HG02885 (cell line): ENCODE measurements at regions not wholly inside any gene's neighbourhood (a gene's known extent, or its start where the extent isn't known, plus 50 kb on each side); places are given as distances from the start of the nearest gene placed in this dataset.
A peak's percentile ranks its signal among the peaks of the same experiment; 100 is the strongest.
"Not testable (repeated sequence)": the region's sequence is repeated elsewhere in the genome, so short reads cannot be mapped to it uniquely, and the experiment has no call there.

Experiments
- ATAC-seq: cut with Tn5 transposase; IDR thresholded peaks from one replicate; pipeline ENCODE4 v1.9.1; 2021; ENCODE audit warnings: mild to moderate bottlenecking; ENCODE audit not compliant: unreplicated experiment, poor library complexity

DNA sequence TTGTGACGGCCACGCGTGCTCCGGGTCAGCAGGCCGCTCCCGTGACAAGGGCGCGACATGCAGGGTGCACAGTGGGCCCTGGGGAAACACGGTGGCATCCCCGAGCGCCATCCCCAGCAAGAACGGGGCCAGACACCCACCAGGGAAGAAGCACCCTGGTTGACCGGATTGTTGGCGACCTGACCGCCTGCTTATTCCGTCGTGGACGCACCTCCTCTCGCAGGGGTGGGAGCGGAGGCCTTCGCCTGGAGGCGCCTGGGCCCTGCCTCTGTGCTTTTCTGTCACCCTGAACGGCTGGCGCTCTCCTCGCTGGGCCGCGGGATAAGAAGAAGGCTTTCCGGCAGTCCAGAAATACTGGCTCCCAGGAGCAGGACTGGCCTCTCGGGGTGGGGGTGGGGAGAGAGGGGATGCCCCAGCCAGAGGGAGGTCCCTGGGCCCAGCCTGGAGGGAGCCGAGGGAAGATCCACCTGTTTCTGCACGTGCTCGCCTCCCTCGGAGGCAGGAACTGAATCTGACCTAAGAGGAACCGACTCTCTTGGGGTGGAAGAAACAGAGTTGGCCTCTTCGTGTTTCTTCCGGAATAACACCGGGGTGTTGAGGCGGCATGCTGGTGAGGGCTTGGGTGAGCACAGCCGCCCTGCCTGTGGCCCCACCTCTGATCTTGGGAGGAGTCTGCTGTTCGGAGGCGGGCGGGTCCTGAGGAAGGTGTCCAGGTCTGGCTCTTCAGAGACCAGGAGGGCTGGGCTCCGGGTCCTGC is 4394.2 kb upstream of the TPTE start:
- peak; percentile 60 for ATAC-seq

- ATAC-seq: not testable (repeated sequence)
These were observed 4390.6 kb upstream of the TPTE start for GRCh38 chr21:6130734-6131133.

DNA sequence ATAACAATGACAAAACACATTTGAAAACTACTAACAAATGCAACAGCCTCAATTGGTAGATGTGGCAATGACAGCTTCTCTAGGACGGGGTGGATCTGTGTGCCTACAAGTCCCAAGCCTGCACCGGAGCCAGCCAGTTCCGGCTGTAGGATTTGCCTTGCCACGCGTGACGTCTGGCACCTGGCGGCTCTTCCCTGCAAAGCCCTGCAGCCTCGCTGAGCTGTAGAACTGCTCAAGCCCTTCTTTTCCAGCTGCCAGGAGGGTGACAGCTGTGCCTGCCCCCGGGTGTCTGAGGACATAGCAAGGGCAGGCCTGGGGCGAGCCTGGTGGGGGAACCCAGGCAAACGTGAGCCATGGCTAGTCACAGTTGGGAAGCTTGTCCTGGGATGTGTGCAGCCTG is 4388.0 kb upstream of the TPTE start:
- ATAC-seq: not testable (repeated sequence)

GRCh38 chr21:6133852-6134630 is 4387.3 kb upstream of the TPTE start:
- not testable (repeated sequence) for ATAC-seq

DNA sequence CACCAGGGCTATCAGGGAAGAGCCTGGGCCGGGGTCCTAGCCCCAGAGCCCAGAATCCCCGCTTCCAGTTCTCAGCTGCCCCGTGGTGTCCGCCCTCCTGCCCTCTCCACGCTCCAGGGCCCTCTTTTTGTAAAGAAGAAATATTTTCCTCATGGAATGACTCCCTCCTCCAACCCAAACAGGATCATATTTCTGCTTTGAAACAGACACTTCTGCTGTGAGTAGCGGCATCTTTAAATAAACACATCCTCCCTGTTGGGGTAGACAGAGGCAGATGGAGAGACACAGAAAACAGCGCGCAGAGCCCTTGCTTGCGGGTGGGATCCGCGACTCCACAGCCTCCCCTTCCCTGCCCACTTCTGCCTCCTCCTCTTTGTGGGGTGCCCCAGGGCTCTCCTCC is 4384.7 kb upstream of the TPTE start:
- ATAC-seq: not testable (repeated sequence)

DNA sequence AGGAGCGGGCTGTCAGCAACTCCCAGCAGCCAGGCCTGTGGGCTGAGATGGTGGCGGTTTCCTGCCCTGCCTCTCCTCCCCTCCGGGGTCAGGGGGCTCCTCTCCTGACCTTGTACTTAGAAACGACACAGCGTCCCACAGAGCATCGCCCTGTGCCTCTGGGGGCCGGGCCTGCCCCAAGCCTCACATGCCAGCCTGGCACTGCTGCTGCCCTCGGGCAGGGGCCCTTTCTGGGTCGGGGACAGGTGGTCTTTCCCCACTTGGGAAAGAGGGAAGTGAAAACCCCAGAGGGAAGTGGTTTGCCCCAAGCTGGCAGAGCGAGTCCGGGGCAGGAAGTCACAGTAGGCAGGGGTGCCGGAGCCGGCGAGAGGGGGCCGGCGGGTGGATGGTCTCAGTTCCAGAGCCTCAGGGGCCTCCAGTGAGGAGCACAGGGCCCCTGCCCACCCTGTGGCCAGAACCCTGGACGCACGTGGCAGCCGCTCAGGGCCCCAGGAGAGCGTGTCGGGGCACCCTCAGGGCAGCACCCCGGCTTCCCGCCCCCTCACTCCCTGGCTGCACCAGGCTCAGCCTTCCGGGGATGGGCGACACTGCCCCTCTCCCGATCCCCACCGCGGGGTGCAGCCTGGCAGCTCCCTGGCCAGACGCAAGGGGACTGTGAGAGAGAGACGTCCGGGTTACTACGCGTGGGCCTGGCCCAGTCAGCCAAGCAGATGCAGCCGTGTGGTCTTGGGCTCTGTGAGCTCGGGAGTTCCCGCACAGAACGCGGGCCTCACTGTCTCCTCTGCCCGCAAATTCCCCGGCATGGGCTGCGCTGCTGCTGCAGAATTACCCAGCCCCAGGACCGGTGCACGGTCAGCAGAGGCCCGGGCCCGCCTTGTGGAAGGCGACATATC is 4382.9 kb upstream of the TPTE start:
- not testable (repeated sequence) for ATAC-seq

- not testable (repeated sequence) for ATAC-seq
These were observed 4382.1 kb upstream of the TPTE start for GRCh38 chr21:6139331-6139730.

DNA sequence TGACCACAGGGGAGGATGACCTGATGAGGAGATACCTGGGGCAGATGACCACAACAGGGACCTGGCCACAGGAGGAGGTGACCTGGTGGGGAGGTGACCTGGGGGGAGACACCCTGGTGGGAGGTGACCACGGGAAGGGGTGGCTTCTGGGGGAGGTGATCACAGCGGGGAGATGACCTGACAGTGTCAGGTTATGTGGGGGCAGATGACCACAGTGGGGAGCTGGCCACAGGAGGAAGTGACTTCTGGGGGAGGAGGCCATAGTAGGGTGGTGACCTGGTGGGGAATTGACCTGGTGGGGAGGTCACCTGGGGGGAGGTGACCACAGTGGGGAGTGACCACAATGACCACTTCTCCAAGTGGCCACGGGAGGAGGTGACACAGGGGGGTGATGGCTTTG is 4381.5 kb upstream of the TPTE start:
- ATAC-seq: not testable (repeated sequence)

GRCh38 chr21:6140467-6141137 is 4380.8 kb upstream of the TPTE start:
- not testable (repeated sequence) for ATAC-seq

GRCh38 chr21:6141138-6141474 is 4380.3 kb upstream of the TPTE start:
- ATAC-seq: not testable (repeated sequence)

DNA sequence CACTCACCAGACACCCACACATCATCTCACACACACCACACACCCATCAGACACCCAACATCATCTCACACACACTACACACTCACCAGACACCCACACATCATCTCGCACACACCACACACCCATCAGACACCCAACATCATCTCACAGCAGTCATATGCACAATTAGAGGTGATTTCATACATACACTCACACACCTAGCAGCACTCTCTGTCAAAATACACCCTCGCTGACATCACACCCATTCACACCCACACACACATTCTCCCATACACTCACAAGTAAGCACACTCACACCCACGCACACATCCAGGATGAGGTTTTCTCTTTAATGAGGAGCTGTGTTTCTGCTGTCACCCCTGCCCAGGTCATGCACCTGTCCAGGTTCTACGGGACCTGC is 4368.2 kb upstream of the TPTE start:
- not testable (repeated sequence) for ATAC-seq

- ATAC-seq: not testable (repeated sequence)
These were observed 4366.7 kb upstream of the TPTE start for GRCh38 chr21:6154524-6155320.

- not testable (repeated sequence) for ATAC-seq
These were observed 4364.5 kb upstream of the TPTE start for GRCh38 chr21:6156712-6157389.

DNA sequence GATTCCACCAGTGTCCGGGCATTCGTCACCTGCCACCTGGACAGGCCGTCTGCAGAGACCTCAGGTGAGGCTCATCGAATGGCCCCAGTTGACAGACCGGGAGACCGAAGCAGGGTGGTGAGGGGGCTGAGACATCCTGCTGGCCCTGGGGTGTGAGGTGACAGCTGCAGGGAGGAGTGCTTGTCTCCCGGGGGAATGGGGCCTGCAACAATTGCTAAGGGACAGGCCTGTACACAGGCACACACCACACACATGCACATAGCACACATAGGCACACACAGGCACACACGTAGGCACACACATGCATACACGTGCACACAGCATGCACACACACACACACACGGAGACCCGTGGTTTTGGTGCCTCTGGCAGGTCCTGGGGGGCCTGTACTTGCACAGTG is 4363.9 kb upstream of the TPTE start:
- not testable (repeated sequence) for ATAC-seq

DNA sequence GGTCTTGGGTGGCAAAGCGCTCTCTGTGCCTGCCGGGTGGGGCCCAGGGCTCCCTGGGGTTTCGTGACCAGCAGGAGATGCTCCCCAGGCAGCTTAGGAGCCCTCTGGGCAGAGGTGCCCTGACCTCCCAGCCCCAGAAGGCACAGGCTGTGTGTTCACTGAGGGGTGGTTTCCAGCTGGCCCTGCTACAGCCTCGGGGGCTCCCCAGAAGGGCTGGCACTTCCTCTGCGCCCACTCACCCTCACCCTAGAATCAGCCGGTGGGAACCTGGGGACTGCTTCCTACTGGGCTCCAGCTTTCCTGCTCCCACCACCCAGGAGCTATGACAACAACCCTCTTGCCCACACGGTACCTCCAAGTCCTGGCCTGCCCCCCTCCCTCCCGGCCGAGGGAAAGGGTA is 4363.2 kb upstream of the TPTE start:
- ATAC-seq: not testable (repeated sequence)
